ENCODE measurements at regions not wholly inside any gene's neighbourhood (a gene's known extent, or its start where the extent isn't known, plus 50 kb on each side); places are given as distances from the start of the nearest gene placed in this dataset.
A peak's percentile ranks its signal among the peaks of the same experiment; 100 is the strongest.

GRCh38 chr13:80547885-80548825 lies 207.2 kb upstream of the SPRY2 start:
- Histone ChIP-seq H3K79me2 (ENCODE audit: control insufficient read depth, insufficient read depth, low read length, unreplicated experiment) (no peaks in the 10 kb centered on the region), H3K27ac (ENCODE audit: low read depth, low read length) (no peak overlapping the region), H3K27me3 (ENCODE audit: insufficient read depth, low read length) (no peaks in the 10 kb centered on the region), H3K4me1 (ENCODE audit: control insufficient read depth, insufficient read depth, low read length, unreplicated experiment) (peaks cover 25% of the 10 kb centered on the region), H2AFZ (ENCODE audit: low read length, unreplicated experiment) (no peak overlapping the region), H3K36me3 (ENCODE audit: insufficient read depth, low read length) (no peaks in the 10 kb centered on the region), H3K4me3 (ENCODE audit: low read depth, low read length) (no peak overlapping the region)

GRCh38 chr13:80547341-80547740 lies 206.4 kb upstream of the SPRY2 start:
- Histone ChIP-seq H3K4me1 (ENCODE audit: control insufficient read depth, insufficient read depth, low read length, unreplicated experiment) (peaks cover 25% of the 10 kb centered on the region), H3K36me3 (ENCODE audit: insufficient read depth, low read length) (no peaks in the 10 kb centered on the region), H2AFZ (ENCODE audit: low read length, unreplicated experiment) (peak overlapping the region; percentile 44), H3K27me3 (ENCODE audit: insufficient read depth, low read length) (no peaks in the 10 kb centered on the region), H3K27ac (ENCODE audit: low read depth, low read length) (no peak overlapping the region), H3K79me2 (ENCODE audit: control insufficient read depth, insufficient read depth, low read length, unreplicated experiment) (no peaks in the 10 kb centered on the region), H3K4me3 (ENCODE audit: low read depth, low read length) (no peak overlapping the region)

DNA sequence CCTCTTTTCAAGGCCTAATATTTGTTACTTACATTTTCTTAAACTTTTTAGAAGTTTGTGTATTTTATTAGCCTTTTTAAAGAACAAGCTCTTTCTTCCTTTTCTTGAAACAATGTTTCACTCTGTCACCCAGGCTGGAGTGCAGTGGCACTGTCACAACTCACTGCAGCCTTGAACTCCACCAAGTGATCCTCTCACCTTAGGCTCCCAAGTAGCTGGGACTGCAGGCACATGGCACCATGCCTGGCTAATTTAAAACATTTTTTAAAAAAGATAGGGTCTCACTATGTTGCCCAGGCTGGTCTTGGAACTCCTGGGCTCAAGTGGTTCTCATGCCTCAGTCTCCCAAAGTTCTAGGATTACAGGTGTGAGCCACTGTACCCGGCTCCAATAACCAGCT lies 192.2 kb upstream of the SPRY2 start:
- Histone ChIP-seq H3K27me3 (ENCODE audit: insufficient read depth, low read length) (no peaks in the 10 kb centered on the region), H3K27ac (ENCODE audit: low read depth, low read length) (no peak overlapping the region), H3K79me2 (ENCODE audit: control insufficient read depth, insufficient read depth, low read length, unreplicated experiment) (no peaks in the 10 kb centered on the region), H3K36me3 (ENCODE audit: insufficient read depth, low read length) (no peaks in the 10 kb centered on the region), H3K4me1 (ENCODE audit: control insufficient read depth, insufficient read depth, low read length, unreplicated experiment) (peaks cover 9% of the 10 kb centered on the region), H2AFZ (ENCODE audit: low read length, unreplicated experiment) (no peak overlapping the region), H3K4me3 (ENCODE audit: low read depth, low read length) (no peak overlapping the region)

DNA sequence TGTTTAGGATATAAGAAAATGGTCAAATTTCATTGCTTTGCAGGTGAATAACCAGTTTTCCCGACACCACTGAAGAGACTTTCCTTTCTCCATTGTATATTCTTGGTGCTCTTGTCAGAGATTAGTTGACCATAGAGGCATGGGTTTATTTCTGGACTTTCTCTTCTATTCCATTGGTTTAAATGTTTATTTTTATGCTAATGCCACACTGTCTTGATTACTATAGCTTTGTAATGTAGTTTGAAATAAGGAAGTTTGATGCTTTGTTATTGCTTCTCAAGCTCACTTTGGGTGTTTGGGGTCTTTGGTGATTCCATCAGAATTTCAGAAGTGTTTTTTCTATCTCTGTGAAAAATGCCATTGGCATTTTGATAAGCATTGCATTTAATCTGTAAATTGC lies 190.0 kb upstream of the SPRY2 start:
- no peak overlapping the region for H2AFZ ChIP-seq (ENCODE audit: low read length, unreplicated experiment)
- peaks cover 9% of the 10 kb centered on the region for H3K4me1 ChIP-seq (ENCODE audit: control insufficient read depth, insufficient read depth, low read length, unreplicated experiment)
- H3K27me3 ChIP-seq (ENCODE audit: insufficient read depth, low read length) = no peaks in the 10 kb centered on the region
- peak overlapping the region; percentile 77 for H3K27ac ChIP-seq (ENCODE audit: low read depth, low read length)
- H3K36me3 ChIP-seq (ENCODE audit: insufficient read depth, low read length) = no peaks in the 10 kb centered on the region
- H3K79me2 ChIP-seq (ENCODE audit: control insufficient read depth, insufficient read depth, low read length, unreplicated experiment) = no peaks in the 10 kb centered on the region
- H3K4me3 ChIP-seq (ENCODE audit: low read depth, low read length) = peak overlapping the region; percentile 49; the same call in 1 of the 2 replicates

DNA sequence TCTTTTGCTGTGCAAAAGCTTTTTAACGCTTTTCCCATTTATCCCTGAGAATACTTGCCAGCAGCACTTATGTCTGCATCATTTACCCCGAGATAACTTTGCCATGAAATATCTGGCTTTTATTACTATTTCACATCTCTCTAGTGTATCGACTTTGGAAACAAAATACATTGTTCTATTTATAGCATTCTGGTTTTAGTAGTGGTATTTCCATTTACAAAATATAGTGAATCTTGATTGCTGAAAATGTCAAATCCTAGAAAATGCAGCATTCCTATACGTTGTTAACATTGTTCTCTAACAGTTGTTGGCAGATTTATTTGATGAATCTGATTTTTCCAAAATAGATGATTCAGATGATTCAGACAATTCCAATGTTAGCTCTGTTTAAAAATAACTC lies 189.3 kb upstream of the SPRY2 start:
- H2AFZ ChIP-seq (ENCODE audit: low read length, unreplicated experiment) = peak overlapping the region; percentile 0
- H3K27ac ChIP-seq (ENCODE audit: low read depth, low read length) = peak overlapping the region; percentile 77
- H3K4me3 ChIP-seq (ENCODE audit: low read depth, low read length) = peak overlapping the region; percentile 49
- peaks cover 16% of the 10 kb centered on the region for H3K4me1 ChIP-seq (ENCODE audit: control insufficient read depth, insufficient read depth, low read length, unreplicated experiment)
- H3K27me3 ChIP-seq (ENCODE audit: insufficient read depth, low read length) = no peaks in the 10 kb centered on the region
- H3K79me2 ChIP-seq (ENCODE audit: control insufficient read depth, insufficient read depth, low read length, unreplicated experiment) = no peaks in the 10 kb centered on the region
- no peaks in the 10 kb centered on the region for H3K36me3 ChIP-seq (ENCODE audit: insufficient read depth, low read length)

DNA sequence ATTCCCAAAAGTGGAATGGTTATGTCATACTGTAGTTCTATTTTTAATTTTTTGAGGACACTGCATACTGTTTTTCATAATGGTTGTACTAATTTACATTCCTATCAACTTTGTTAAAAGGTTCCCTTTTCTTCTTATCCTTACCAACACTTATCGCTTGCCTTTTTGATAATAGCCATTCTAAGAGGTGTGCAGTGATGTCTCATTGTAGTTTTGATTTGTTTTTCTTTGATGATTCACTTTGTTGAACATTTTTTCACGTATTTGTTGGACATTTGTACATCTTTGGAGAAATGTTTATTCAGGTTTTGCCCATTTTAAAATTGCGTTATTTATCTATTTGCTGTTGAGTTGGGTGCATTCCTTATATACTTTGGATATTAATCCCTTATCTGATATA lies 188.8 kb upstream of the SPRY2 start:
- Histone ChIP-seq H3K4me1 (ENCODE audit: control insufficient read depth, insufficient read depth, low read length, unreplicated experiment) (peaks cover 21% of the 10 kb centered on the region), H3K27ac (ENCODE audit: low read depth, low read length) (peak overlapping the region; percentile 77), H3K27me3 (ENCODE audit: insufficient read depth, low read length) (no peaks in the 10 kb centered on the region), H2AFZ (ENCODE audit: low read length, unreplicated experiment) (peak overlapping the region; percentile 0), H3K36me3 (ENCODE audit: insufficient read depth, low read length) (no peaks in the 10 kb centered on the region), H3K79me2 (ENCODE audit: control insufficient read depth, insufficient read depth, low read length, unreplicated experiment) (no peaks in the 10 kb centered on the region), H3K4me3 (ENCODE audit: low read depth, low read length) (peak overlapping the region; percentile 49)

GRCh38 chr13:80528733-80529132 lies 187.8 kb upstream of the SPRY2 start:
- no peaks in the 10 kb centered on the region for H3K79me2 ChIP-seq (ENCODE audit: control insufficient read depth, insufficient read depth, low read length, unreplicated experiment)
- no peak overlapping the region for H3K4me3 ChIP-seq (ENCODE audit: low read depth, low read length)
- peaks cover 29% of the 10 kb centered on the region for H3K4me1 ChIP-seq (ENCODE audit: control insufficient read depth, insufficient read depth, low read length, unreplicated experiment)
- no peak overlapping the region for H3K27ac ChIP-seq (ENCODE audit: low read depth, low read length)
- no peak overlapping the region for H2AFZ ChIP-seq (ENCODE audit: low read length, unreplicated experiment)
- H3K36me3 ChIP-seq (ENCODE audit: insufficient read depth, low read length) = no peaks in the 10 kb centered on the region
- H3K27me3 ChIP-seq (ENCODE audit: insufficient read depth, low read length) = no peaks in the 10 kb centered on the region

DNA sequence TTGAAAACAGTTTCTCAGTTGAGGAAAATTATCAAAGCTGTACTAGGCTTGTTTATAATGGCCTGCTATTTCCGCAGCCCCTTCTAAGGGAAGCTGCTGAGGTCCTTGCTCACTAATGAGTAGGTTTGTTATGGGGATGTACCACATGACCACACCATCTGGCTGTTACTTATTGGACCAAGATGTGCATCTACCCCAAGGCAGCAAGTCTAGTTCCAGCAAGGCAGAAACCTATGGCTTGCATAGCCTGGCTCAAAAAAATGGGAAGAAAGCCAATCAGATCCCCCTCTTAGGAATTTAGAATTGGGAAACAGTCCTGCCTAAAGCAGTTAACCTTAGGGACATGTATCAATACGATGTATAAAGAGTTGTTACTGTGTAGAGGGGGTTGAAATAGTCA lies 186.5 kb upstream of the SPRY2 start:
- Histone ChIP-seq H3K4me3 (ENCODE audit: low read depth, low read length) (no peak overlapping the region), H3K79me2 (ENCODE audit: control insufficient read depth, insufficient read depth, low read length, unreplicated experiment) (no peaks in the 10 kb centered on the region), H3K27me3 (ENCODE audit: insufficient read depth, low read length) (no peaks in the 10 kb centered on the region), H2AFZ (ENCODE audit: low read length, unreplicated experiment) (no peak overlapping the region), H3K36me3 (ENCODE audit: insufficient read depth, low read length) (no peaks in the 10 kb centered on the region), H3K4me1 (ENCODE audit: control insufficient read depth, insufficient read depth, low read length, unreplicated experiment) (peaks cover 32% of the 10 kb centered on the region), H3K27ac (ENCODE audit: low read depth, low read length) (no peak overlapping the region)

GRCh38 chr13:80524447-80525215 lies 183.7 kb upstream of the SPRY2 start:
- H2AFZ ChIP-seq (ENCODE audit: low read length, unreplicated experiment) = no peak overlapping the region
- H3K4me3 ChIP-seq (ENCODE audit: low read depth, low read length) = no peak overlapping the region
- H3K4me1 ChIP-seq (ENCODE audit: control insufficient read depth, insufficient read depth, low read length, unreplicated experiment) = peaks cover 31% of the 10 kb centered on the region
- H3K27me3 ChIP-seq (ENCODE audit: insufficient read depth, low read length) = no peaks in the 10 kb centered on the region
- no peaks in the 10 kb centered on the region for H3K79me2 ChIP-seq (ENCODE audit: control insufficient read depth, insufficient read depth, low read length, unreplicated experiment)
- peak overlapping the region; percentile 62 for H3K27ac ChIP-seq (ENCODE audit: low read depth, low read length)
- no peaks in the 10 kb centered on the region for H3K36me3 ChIP-seq (ENCODE audit: insufficient read depth, low read length)

- no peak overlapping the region for H3K27ac ChIP-seq (ENCODE audit: low read depth, low read length)
- H3K4me3 ChIP-seq (ENCODE audit: low read depth, low read length) = no peak overlapping the region
- no peaks in the 10 kb centered on the region for H3K27me3 ChIP-seq (ENCODE audit: insufficient read depth, low read length)
- H2AFZ ChIP-seq (ENCODE audit: low read length, unreplicated experiment) = no peak overlapping the region
- no peaks in the 10 kb centered on the region for H3K36me3 ChIP-seq (ENCODE audit: insufficient read depth, low read length)
- H3K79me2 ChIP-seq (ENCODE audit: control insufficient read depth, insufficient read depth, low read length, unreplicated experiment) = no peaks in the 10 kb centered on the region
- peaks cover 23% of the 10 kb centered on the region for H3K4me1 ChIP-seq (ENCODE audit: control insufficient read depth, insufficient read depth, low read length, unreplicated experiment)
These were observed 182.2 kb upstream of the SPRY2 start for GRCh38 chr13:80523134-80523533.

Measured in ACC112 (cell line).